ENCODE measurements at regions not wholly inside any gene's neighbourhood (a gene's known extent, or its start where the extent isn't known, plus 50 kb on each side); places are given as distances from the start of the nearest gene placed in this dataset.

DNA sequence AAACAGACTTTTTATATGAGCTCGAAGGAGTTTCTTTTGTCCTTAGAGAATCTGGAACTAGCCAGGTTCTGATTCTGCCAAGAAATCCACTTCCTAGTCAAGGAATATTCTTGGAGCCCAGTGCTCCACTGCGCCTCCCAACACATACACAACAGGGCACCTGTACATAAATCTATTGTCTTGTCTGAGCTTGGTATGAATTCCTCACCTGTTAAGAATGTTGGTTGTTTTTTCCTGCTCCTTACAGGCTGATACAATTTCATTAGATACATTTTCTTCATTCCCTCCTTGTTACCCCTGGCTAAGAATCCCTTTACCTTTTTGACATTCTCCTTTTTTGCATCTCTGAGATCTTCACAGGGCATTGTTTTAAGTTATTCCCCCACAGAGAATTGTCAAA is 56.0 kb upstream of the FZD7 start:
- no peaks in the 10 kb centered on the region for H3K9me3 ChIP-seq
- no peak for DNase-seq (ENCODE audit: extremely low spot score in 2 of 2)
- intact Hi-C loops (cut with DNase I): no loop called here
- TF ChIP-seq POLR2AphosphoS5 (IDR thresholded peaks at IDR 0.05; ENCODE audit: insufficient read depth in 1 of 2, low read depth in 1 of 2): no peak
- no peak overlapping the region for H3K27ac ChIP-seq
- no peaks in the 10 kb centered on the region for H3K4me1 ChIP-seq
- no peaks in the 10 kb centered on the region for H3K27me3 ChIP-seq
- no peak overlapping the region for H3K4me3 ChIP-seq
- no peaks in the 10 kb centered on the region for H3K36me3 ChIP-seq

DNA sequence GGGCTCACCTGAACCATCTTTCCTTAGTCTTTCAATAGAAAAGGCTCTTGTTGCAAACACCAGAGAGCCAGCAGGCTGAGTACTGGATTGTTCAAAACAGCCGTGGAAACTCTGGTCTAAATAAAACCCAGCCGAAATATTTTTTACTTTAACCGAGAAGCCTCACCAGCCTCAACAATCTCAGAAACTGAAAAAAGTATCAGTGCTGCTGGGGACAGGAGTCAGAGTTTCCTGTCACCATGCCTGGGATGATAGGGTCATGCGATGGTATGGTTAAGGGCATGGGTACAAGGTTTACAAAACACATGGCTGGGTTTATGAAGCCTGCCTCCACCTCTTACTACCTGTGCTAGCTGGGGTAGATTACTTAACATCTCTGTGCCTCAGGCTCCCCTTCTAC is 55.3 kb upstream of the FZD7 start:
- H3K27ac ChIP-seq: no peak overlapping the region

DNA sequence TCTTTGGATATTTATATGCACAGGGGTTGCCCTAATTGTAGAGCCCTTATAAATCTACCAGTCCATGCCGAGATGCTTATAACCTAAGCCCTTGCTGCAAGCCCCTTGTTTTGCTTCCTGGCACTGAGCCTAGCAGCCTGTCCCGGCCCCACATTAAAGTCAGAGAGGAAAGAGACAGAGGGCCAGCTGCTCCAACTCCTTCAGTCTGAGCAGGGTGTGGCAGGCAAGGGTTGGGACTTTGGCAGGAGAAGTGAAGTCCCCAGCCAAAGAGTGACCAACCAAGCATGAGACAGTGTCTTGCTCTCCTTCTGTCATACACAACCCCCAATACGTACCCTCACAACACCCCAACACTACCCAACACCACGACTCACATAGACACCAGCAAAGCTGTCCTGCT is 54.7 kb upstream of the FZD7 start:
- DNase-seq (ENCODE audit: extremely low spot score in 2 of 2): no peak
- TF ChIP-seq, protein P1, sequence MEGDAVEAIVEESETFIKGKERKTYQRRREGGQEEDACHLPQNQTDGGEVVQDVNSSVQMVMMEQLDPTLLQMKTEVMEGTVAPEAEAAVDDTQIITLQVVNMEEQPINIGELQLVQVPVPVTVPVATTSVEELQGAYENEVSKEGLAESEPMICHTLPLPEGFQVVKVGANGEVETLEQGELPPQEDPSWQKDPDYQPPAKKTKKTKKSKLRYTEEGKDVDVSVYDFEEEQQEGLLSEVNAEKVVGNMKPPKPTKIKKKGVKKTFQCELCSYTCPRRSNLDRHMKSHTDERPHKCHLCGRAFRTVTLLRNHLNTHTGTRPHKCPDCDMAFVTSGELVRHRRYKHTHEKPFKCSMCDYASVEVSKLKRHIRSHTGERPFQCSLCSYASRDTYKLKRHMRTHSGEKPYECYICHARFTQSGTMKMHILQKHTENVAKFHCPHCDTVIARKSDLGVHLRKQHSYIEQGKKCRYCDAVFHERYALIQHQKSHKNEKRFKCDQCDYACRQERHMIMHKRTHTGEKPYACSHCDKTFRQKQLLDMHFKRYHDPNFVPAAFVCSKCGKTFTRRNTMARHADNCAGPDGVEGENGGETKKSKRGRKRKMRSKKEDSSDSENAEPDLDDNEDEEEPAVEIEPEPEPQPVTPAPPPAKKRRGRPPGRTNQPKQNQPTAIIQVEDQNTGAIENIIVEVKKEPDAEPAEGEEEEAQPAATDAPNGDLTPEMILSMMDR (IDR thresholded peaks at IDR 0.05): no peak
- Histone ChIP-seq H3K27me3 (no peaks in the 10 kb centered on the region), H3K4me1 (no peaks in the 10 kb centered on the region), H3K4me3 (no peak overlapping the region), H3K27ac (no peak overlapping the region), H3K36me3 (no peaks in the 10 kb centered on the region), H3K9me3 (no peaks in the 10 kb centered on the region)
- intact Hi-C loops (cut with DNase I): no loop called here

More for the DNA sequence above, 55.3 kb upstream of the FZD7 start:
- TF ChIP-seq, protein P1 (IDR thresholded peaks at IDR 0.05): no peak
- TF ChIP-seq POLR2AphosphoS5 (IDR thresholded peaks at IDR 0.05; ENCODE audit: insufficient read depth in 1 of 2, low read depth in 1 of 2): no peak
- TF ChIP-seq POLR2A (IDR thresholded peaks at IDR 0.05): no peak
- H3K9me3 ChIP-seq: no peaks in the 10 kb centered on the region
- H3K4me3 ChIP-seq: no peak overlapping the region
- DNase-seq (ENCODE audit: extremely low spot score in 2 of 2): no peak
- no peaks in the 10 kb centered on the region for H3K36me3 ChIP-seq
- no peaks in the 10 kb centered on the region for H3K27me3 ChIP-seq
- no peaks in the 10 kb centered on the region for H3K4me1 ChIP-seq
- intact Hi-C loops (cut with DNase I): no loop called here

DNA sequence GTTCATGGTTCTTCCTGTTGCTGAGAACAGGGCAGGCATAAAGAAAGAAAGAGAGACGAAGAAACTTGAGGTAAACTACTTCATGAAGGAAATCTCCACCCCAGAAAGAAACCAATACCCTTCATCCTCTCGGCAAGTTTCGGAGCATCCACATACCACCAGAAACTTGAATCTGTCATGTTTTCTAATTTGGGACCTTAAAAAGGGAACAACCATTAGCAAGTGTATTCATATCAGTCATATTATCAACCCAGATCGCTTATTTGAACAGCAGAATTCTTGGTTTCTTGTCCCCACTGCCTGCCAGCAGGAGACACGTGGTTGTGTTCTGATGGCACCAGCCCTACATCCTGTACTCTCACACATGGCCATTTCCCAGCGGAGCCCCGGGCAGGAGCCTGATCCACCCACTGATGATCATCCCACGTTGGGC is 53.2 kb upstream of the FZD7 start:
- Histone ChIP-seq H3K4me3 (no peak overlapping the region), H3K4me1 (no peaks in the 10 kb centered on the region), H3K9me3 (no peaks in the 10 kb centered on the region), H3K36me3 (no peaks in the 10 kb centered on the region), H3K27me3 (no peaks in the 10 kb centered on the region), H3K27ac (no peak overlapping the region)
- intact Hi-C loops (cut with DNase I): no loop called here
- TF ChIP-seq POLR2AphosphoS5 (IDR thresholded peaks at IDR 0.05; ENCODE audit: insufficient read depth in 1 of 2, low read depth in 1 of 2) (no peak), POLR2A (IDR thresholded peaks at IDR 0.05) (no peak)
- TF ChIP-seq, protein P1 (IDR thresholded peaks at IDR 0.05): no peak
- no peak for DNase-seq (ENCODE audit: extremely low spot score in 2 of 2)

DNA sequence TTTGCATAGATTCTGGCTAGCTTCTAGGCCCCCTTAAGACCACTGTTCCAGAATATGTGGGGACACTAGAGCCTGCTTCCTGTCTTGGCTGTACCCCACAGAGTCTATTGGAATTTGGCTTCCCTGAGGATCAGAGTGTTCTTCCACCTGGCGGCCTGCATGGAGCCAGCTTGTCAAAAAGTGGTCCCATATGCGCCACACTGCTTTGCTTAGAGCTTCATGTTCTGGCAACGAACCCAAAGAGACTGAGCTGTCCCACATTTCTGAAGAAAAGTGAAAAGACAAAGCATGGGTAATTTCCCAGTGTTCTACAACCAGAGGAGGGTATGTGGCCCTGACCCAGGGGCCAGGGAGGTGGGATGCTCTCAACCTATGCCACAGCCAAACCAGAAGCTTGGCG is 52.7 kb upstream of the FZD7 start:
- intact Hi-C loops (cut with DNase I): no loop called here
- TF ChIP-seq POLR2AphosphoS5 (IDR thresholded peaks at IDR 0.05; ENCODE audit: insufficient read depth in 1 of 2, low read depth in 1 of 2): no peak
- TF ChIP-seq POLR2A (IDR thresholded peaks at IDR 0.05): no peak
- TF ChIP-seq, protein P1 (IDR thresholded peaks at IDR 0.05): no peak
- DNase-seq (ENCODE audit: extremely low spot score in 2 of 2): no peak
- no peak overlapping the region for H3K4me3 ChIP-seq
- H3K9me3 ChIP-seq: no peaks in the 10 kb centered on the region
- H3K4me1 ChIP-seq: no peaks in the 10 kb centered on the region
- no peak overlapping the region for H3K27ac ChIP-seq
- H3K27me3 ChIP-seq: no peaks in the 10 kb centered on the region
- H3K36me3 ChIP-seq: no peaks in the 10 kb centered on the region

DNA sequence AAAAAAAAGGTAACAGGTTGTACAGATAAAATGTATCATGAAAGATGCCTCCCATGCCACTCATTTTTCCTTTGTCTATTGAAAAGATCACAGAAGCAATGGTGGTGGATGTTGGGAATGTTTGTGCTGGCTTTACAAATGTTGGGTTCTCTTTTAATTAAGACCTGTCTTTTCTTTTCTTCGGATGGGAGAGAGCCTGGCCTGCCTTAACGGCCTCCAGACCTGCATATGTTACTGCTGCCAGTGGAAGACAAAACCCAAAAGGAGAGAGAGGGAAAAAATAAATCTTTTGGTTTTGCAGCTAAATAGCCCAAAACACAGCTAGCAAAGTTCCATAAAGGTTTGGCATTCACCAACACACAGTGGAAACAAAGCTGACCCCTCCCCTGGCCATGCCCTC is 50.5 kb upstream of the FZD7 start:
- Histone ChIP-seq H3K27ac (no peak overlapping the region), H3K36me3 (no peaks in the 10 kb centered on the region), H3K4me3 (no peak overlapping the region), H3K4me1 (no peaks in the 10 kb centered on the region), H3K9me3 (no peaks in the 10 kb centered on the region), H3K27me3 (no peaks in the 10 kb centered on the region)
- no peak for DNase-seq (ENCODE audit: extremely low spot score in 2 of 2)
- intact Hi-C loops (cut with DNase I): no loop called here
- TF ChIP-seq POLR2A (IDR thresholded peaks at IDR 0.05): no peak
- TF ChIP-seq, protein P1 (IDR thresholded peaks at IDR 0.05): no peak
- TF ChIP-seq POLR2AphosphoS5 (IDR thresholded peaks at IDR 0.05; ENCODE audit: insufficient read depth in 1 of 2, low read depth in 1 of 2): no peak
